ENCODE measurements at regions not wholly inside any gene's neighbourhood (a gene's known extent, or its start where the extent isn't known, plus 50 kb on each side); places are given as distances from the start of the nearest gene placed in this dataset.

- intact Hi-C loops (cut with micrococcal nuclease): no loop called here
- in situ Hi-C loops (cut with MboI): no loop called here
- Histone ChIP-seq H3K27me3 (ENCODE audit: control insufficient read depth in 2 of 2, insufficient read depth in 2 of 2, low read length in 2 of 2) (no peaks in the 10 kb centered on the region), H3K4me1 (replicated peaks in 1 of 2; ENCODE audit: control insufficient read depth in 2 of 2, insufficient read depth in 2 of 2, low read length in 2 of 2) (no peaks in the 10 kb centered on the region), H3K9ac (ENCODE audit: insufficient read depth in 1 of 2, low read depth in 2 of 2, low read length in 2 of 2) (no peak overlapping the region), H3K4me2 (ENCODE audit: insufficient read depth, low read length) (no peak overlapping the region), H3K9me1 (ENCODE audit: control insufficient read depth, insufficient read depth, low read length) (no peaks in the 10 kb centered on the region), H3K36me3 (ENCODE audit: control insufficient read depth, insufficient read depth, low read length) (no peaks in the 10 kb centered on the region), H2AFZ (ENCODE audit: low read depth, low read length) (no peak overlapping the region), H3K27ac (ENCODE audit: extremely low read depth, low read depth, low read length) (no peak overlapping the region), H3K9me3 (replicated peaks; ENCODE audit: control insufficient read depth, insufficient read depth, low read depth, low read length) (no peaks in the 10 kb centered on the region), H4K20me1 (replicated peaks; ENCODE audit: control insufficient read depth, insufficient read depth, low read length) (no peaks in the 10 kb centered on the region), H3K4me3 (no peak overlapping the region), H3K79me2 (ENCODE audit: control insufficient read depth, insufficient read depth, low read length) (no peaks in the 10 kb centered on the region)
- ATAC-seq (no peak), FAIRE-seq (no peak), DNase-seq (ENCODE audit: extremely low read depth in 1 of 4, low spot score in 3 of 4) (no peak)
- CTCF ChIA-PET (ENCODE audit: low intra/inter-chr PET ratio): no interaction called here
- POLR2A ChIA-PET: no interaction called here
- WGBS (ENCODE audit: insufficient coverage, low coverage, missing lambda C conversion rate): 0% methylated on average over 2 of the region's 2 CpGs
- BruUV-seq (replicated peaks): no TSS peak
- TF ChIP-seq PML (IDR thresholded peaks at IDR 0.05; ENCODE audit: low read length) (no peak), NELFE (IDR thresholded peaks at IDR 0.05; ENCODE audit: insufficient read depth, insufficient read length) (no peak), KHSRP (IDR thresholded peaks at IDR 0.05) (no peak), KAT2B (IDR thresholded peaks at IDR 0.05; ENCODE audit: low read depth, low read length) (no peak), E4F1 (CRISPR knock-in tag; IDR thresholded peaks at IDR 0.05; ENCODE audit: borderline replicate concordance) (no peak), NR3C1 (CRISPR knock-in tag; IDR thresholded peaks at IDR 0.05) (no peak), NFATC3 (IDR thresholded peaks at IDR 0.05) (no peak), LCOR (CRISPR knock-in tag; IDR thresholded peaks at IDR 0.05) (no peak), CBX5 (IDR thresholded peaks at IDR 0.05; ENCODE audit: borderline replicate concordance, low read depth) (no peak), MAX (CRISPR knock-in tag; IDR thresholded peaks at IDR 0.05) (no peak), ZNF212 (CRISPR knock-in tag; IDR thresholded peaks at IDR 0.05) (no peak), ZNF551 (CRISPR knock-in tag; IDR thresholded peaks at IDR 0.05) (no peak), ZFP30 (CRISPR knock-in tag; IDR thresholded peaks at IDR 0.05; ENCODE audit: borderline replicate concordance) (no peak), REST (IDR thresholded peaks at IDR 0.05; ENCODE audit: borderline replicate concordance) (no peak), REST (CRISPR knock-in tag; IDR thresholded peaks at IDR 0.05; ENCODE audit: low read depth) (no peak), ZNF589 (CRISPR knock-in tag; IDR thresholded peaks at IDR 0.05; ENCODE audit: low read depth) (no peak)
Observed at GRCh38 chr4:147104768-147105167, 159.1 kb upstream of the TTC29 start.
